SU-DHL-6 (cell line): ENCODE measurements at regions not wholly inside any gene's neighbourhood (a gene's known extent, or its start where the extent isn't known, plus 50 kb on each side); places are given as distances from the start of the nearest gene placed in this dataset.

Experiments
- CTCF ChIP-seq: fragments of 200-600 bp; sonication (generic); IDR thresholded peaks from one replicate; pipeline ENCODE4 v1.5.1; 2017; ENCODE audit warnings: antibody characterized with exemption, mild to moderate bottlenecking, low read length, moderate library complexity; ENCODE audit not compliant: insufficient read depth, poor library complexity, severe bottlenecking
- EZH2phosphoT487 ChIP-seq: fragments of 200-600 bp; sonication (generic), shearing (Covaris generic); conservative IDR thresholded peaks from 2 replicates; pipeline ENCODE4 v1.6.1; 2018; ENCODE audit warnings: mild to moderate bottlenecking, antibody characterized with exemption, low read length, moderate library complexity, mixed read lengths

- TF ChIP-seq CTCF (no peak), EZH2phosphoT487 (no peak)
Measured at GRCh38 chr4:35966566-35966965, 277.7 kb downstream of the ARAP2 start.
